Mononuclear cell (primary cell): ENCODE measurements at regions not wholly inside any gene's neighbourhood (a gene's known extent, or its start where the extent isn't known, plus 50 kb on each side); places are given as distances from the start of the nearest gene placed in this dataset.
"Not testable (repeated sequence)": the region's sequence is repeated elsewhere in the genome, so short reads cannot be mapped to it uniquely, and the experiment has no call there.

Experiments used
- H3K27me3 ChIP-seq: 2 replicates; pipeline ENCODE4 v1.6.0; 2011; ENCODE audit warnings: low read length, control low read depth; ENCODE audit not compliant: insufficient read depth
- H3K4me1 ChIP-seq: 2 replicates; pipeline ENCODE4 v1.5.1; 2011; ENCODE audit warnings: mild to moderate bottlenecking, low read length, control low read depth; ENCODE audit not compliant: insufficient read depth
- H3K4me3 ChIP-seq: 2 replicates; pipeline ENCODE4 v1.5.1; 2011; ENCODE audit warnings: mild to moderate bottlenecking, low read length, moderate library complexity
- H3K9me3 ChIP-seq: 2 replicates; pipeline ENCODE4 v1.5.1; 2011; ENCODE audit warnings: low read depth, mild to moderate bottlenecking, control low read depth, low read length

- not testable (repeated sequence) for H3K9me3 ChIP-seq, H3K4me3 ChIP-seq, H3K27me3 ChIP-seq, H3K4me1 ChIP-seq
Measured at GRCh38 chr17:71450657-71451056, 670.2 kb upstream of the SOX9 start.

DNA sequence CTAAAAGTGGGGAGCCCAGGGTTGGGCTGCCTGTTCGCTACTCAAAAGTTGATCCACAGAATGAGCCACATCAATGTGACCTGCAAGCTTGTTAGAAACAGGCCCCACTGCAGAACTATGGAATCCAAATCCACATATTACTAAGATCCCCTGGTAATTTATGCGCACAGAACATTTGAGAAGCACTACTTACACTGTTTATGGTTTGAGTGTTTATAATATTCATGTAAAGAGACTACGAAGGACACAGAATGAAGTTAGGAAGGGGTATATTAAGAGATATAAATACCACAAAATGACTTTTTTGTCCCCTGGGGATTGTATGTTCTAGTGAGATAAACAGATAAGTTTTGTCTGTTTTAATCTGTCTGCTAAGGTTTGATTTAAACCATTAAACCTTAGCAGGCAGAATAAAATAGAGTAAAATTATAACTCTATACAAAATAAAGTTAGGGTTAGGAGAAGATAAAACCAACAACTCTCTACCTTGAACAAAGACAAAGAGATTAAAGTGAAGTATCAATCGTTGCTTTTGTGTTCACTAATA is 666.9 kb upstream of the SOX9 start:
- Histone ChIP-seq H3K4me1 (no peaks in the 10 kb centered on the region), H3K27me3 (no peaks in the 10 kb centered on the region), H3K4me3 (no peak overlapping the region), H3K9me3 (no peaks in the 10 kb centered on the region)

DNA sequence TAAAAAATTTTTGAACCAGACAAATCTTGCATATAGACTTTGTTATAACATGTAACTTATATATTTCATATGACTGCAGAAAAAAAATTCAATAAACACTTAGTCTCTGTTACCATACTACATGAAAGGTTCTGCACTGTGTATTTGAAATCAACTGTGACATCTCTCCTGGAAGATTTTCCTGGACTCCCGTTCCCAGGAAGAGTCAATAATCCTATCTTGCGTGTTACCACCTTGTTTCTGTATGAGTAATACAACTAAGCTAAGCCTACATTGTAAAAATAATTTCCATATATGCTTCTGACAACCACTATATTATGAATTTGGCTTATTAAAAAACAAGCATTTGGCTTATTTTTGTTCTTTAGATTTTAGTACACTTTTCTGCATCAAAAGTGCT is 665.6 kb upstream of the SOX9 start:
- Histone ChIP-seq H3K9me3 (no peaks in the 10 kb centered on the region), H3K4me1 (no peaks in the 10 kb centered on the region), H3K4me3 (no peak overlapping the region), H3K27me3 (no peaks in the 10 kb centered on the region)

GRCh38 chr17:71458322-71458721 is 662.5 kb upstream of the SOX9 start:
- Histone ChIP-seq H3K4me3 (no peak overlapping the region), H3K4me1 (no peaks in the 10 kb centered on the region), H3K27me3 (no peaks in the 10 kb centered on the region), H3K9me3 (no peaks in the 10 kb centered on the region)

- H3K9me3 ChIP-seq, result no peaks in the 10 kb centered on the region
- H3K4me1 ChIP-seq, result no peaks in the 10 kb centered on the region
- H3K4me3 ChIP-seq, result no peak overlapping the region
- H3K27me3 ChIP-seq, result no peaks in the 10 kb centered on the region
Measured at GRCh38 chr17:71460943-71461342, 659.9 kb upstream of the SOX9 start.

- Histone ChIP-seq H3K27me3 (no peaks in the 10 kb centered on the region), H3K9me3 (no peaks in the 10 kb centered on the region), H3K4me1 (no peaks in the 10 kb centered on the region), H3K4me3 (no peak overlapping the region)
Measured at GRCh38 chr17:71461498-71462169, 659.2 kb upstream of the SOX9 start.

GRCh38 chr17:71464241-71464640 is 656.6 kb upstream of the SOX9 start:
- Histone ChIP-seq H3K27me3 (no peaks in the 10 kb centered on the region), H3K4me1 (no peaks in the 10 kb centered on the region), H3K9me3 (no peaks in the 10 kb centered on the region), H3K4me3 (no peak overlapping the region)

GRCh38 chr17:71464751-71465150 is 656.1 kb upstream of the SOX9 start:
- no peaks in the 10 kb centered on the region for H3K9me3 ChIP-seq
- no peaks in the 10 kb centered on the region for H3K27me3 ChIP-seq
- H3K4me1 ChIP-seq, result no peaks in the 10 kb centered on the region
- no peak overlapping the region for H3K4me3 ChIP-seq

- no peak overlapping the region for H3K4me3 ChIP-seq
- H3K9me3 ChIP-seq, result no peaks in the 10 kb centered on the region
- no peaks in the 10 kb centered on the region for H3K27me3 ChIP-seq
- no peaks in the 10 kb centered on the region for H3K4me1 ChIP-seq
Measured at GRCh38 chr17:71467719-71468118, 653.1 kb upstream of the SOX9 start.

DNA sequence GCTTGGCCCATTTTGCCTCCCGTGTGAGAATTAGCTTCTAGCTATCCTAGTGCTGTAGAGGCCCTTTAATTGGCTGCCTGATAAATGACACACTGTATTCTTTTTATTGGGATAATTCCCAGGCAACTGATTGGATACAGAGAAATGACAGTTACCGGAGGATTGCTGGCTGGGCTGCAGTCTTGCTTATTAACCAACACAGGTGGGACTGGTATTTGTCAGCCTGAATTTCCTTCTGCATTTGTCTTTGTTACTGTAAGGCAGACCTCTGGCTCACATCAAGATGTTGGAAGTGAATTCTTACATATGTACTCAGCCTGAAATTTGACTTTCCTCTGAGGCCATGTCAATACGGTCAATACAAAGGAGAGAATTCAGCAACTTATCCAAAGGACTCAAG is 650.8 kb upstream of the SOX9 start:
- H3K27me3 ChIP-seq, result no peaks in the 10 kb centered on the region
- no peaks in the 10 kb centered on the region for H3K4me1 ChIP-seq
- H3K4me3 ChIP-seq, result no peak overlapping the region
- H3K9me3 ChIP-seq, result no peaks in the 10 kb centered on the region

GRCh38 chr17:71472809-71473789 is 647.7 kb upstream of the SOX9 start:
- Histone ChIP-seq H3K27me3 (no peaks in the 10 kb centered on the region), H3K4me3 (no peak overlapping the region), H3K4me1 (no peaks in the 10 kb centered on the region), H3K9me3 (no peaks in the 10 kb centered on the region)

DNA sequence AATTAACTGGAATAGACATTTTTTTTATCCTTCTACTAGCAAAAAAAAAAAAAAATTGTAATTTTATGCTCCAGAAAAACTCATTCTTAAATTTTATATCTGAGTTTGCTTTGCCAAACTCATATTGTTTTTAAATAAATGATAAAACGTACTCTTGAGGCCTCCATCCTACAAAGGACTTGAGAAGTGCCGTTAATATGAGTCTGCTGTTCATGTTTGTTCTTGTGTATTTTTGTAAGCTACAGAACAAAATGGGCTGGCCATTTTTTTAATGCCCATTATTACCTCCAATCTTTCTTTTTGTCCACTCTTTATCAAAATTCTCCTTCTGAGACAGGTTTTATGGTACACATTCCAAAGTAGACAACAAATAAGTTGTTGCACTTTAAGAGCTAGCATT is 643.5 kb upstream of the SOX9 start:
- Histone ChIP-seq H3K27me3 (no peaks in the 10 kb centered on the region), H3K9me3 (no peaks in the 10 kb centered on the region), H3K4me1 (no peaks in the 10 kb centered on the region), H3K4me3 (no peak overlapping the region)

DNA sequence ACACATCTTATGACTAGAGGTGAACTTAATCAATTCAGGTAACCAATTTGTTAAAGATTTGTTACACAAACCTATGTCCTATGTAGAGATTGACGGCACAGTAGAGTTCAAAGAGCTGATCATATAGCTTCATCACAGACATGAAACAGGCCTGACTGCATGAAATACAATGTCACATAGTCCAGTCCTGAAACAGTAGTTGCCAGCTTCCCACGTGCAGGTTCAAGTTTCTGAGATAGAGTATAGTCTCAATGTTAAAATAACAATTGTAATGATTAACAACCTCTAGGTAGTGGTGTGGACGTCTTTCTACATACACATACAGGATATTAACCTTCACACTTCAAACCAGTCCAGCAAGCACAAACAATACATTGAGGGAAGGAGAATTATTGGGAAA is 640.7 kb upstream of the SOX9 start:
- Histone ChIP-seq H3K4me3 (no peak overlapping the region), H3K9me3 (no peaks in the 10 kb centered on the region), H3K27me3 (no peaks in the 10 kb centered on the region), H3K4me1 (no peaks in the 10 kb centered on the region)

- H3K4me3 ChIP-seq, result no peak overlapping the region
- no peaks in the 10 kb centered on the region for H3K27me3 ChIP-seq
- no peaks in the 10 kb centered on the region for H3K4me1 ChIP-seq
- H3K9me3 ChIP-seq, result no peaks in the 10 kb centered on the region
Measured at GRCh38 chr17:71482625-71483024, 638.2 kb upstream of the SOX9 start.

- H3K9me3 ChIP-seq, result no peaks in the 10 kb centered on the region
- no peaks in the 10 kb centered on the region for H3K4me1 ChIP-seq
- H3K4me3 ChIP-seq, result no peak overlapping the region
- H3K27me3 ChIP-seq, result no peaks in the 10 kb centered on the region
Measured at GRCh38 chr17:71484546-71484945, 636.3 kb upstream of the SOX9 start.
